Body of pancreas (tissue), 4 donors: ENCODE measurements at regions not wholly inside any gene's neighbourhood (a gene's known extent, or its start where the extent isn't known, plus 50 kb on each side); places are given as distances from the start of the nearest gene placed in this dataset.

Source experiments
- POLR2A ChIP-seq, 3 donors: fragments of 450-650 bp; IDR thresholded peaks; one replicate each; pipeline ENCODE4 v1.6.1; 2016; ENCODE audit warnings: antibody characterized with exemption in 3 of 3, mild to moderate bottlenecking in 2 of 3
- TF ChIP-seq, protein P1 (sequence below), 7 experiments: fragments of 450-650 bp in 4 of 7; fragments of 200-600 bp in 3 of 7; sonication (generic) in 3 of 7; IDR thresholded peaks; one replicate each; pipeline ENCODE4 v1.5.1; 2016 to 2019; ENCODE audit warnings: antibody characterized with exemption in 7 of 7

DNA sequence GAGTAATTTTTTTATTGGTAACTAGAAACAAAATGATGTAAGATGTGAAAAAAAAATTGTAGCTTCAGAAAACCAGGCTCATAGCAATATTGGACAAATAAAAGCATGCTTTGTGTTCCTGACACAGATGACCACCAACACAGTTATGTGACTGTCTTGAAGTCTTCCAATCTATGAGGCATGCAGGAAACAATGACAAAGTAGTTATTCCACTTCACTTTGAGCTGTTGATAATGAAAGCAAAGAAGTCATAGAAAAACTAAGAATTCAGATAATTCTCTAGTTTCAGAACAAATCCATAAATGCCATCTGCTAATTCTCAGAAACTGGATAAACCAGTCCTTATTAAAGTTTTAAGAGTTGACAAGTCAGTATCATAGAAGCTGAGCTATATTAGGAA, 378.4 kb upstream of the SEMA3D start:
- TF ChIP-seq, protein P1, sequence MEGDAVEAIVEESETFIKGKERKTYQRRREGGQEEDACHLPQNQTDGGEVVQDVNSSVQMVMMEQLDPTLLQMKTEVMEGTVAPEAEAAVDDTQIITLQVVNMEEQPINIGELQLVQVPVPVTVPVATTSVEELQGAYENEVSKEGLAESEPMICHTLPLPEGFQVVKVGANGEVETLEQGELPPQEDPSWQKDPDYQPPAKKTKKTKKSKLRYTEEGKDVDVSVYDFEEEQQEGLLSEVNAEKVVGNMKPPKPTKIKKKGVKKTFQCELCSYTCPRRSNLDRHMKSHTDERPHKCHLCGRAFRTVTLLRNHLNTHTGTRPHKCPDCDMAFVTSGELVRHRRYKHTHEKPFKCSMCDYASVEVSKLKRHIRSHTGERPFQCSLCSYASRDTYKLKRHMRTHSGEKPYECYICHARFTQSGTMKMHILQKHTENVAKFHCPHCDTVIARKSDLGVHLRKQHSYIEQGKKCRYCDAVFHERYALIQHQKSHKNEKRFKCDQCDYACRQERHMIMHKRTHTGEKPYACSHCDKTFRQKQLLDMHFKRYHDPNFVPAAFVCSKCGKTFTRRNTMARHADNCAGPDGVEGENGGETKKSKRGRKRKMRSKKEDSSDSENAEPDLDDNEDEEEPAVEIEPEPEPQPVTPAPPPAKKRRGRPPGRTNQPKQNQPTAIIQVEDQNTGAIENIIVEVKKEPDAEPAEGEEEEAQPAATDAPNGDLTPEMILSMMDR (IDR thresholded peaks at IDR 0.05), result no peak
- TF ChIP-seq POLR2A (IDR thresholded peaks at IDR 0.05), result no peak
